GM23248 (cell line): ENCODE measurements at regions not wholly inside any gene's neighbourhood (a gene's known extent, or its start where the extent isn't known, plus 50 kb on each side); places are given as distances from the start of the nearest gene placed in this dataset.
"Not testable (repeated sequence)": the region's sequence is repeated elsewhere in the genome, so short reads cannot be mapped to it uniquely, and the experiment has no call there.

ENCODE experiments used
- DNase-seq: peaks from one replicate; pipeline ENCODE4 v3.0.0-alpha.2; 2015
- H2AFZ ChIP-seq: fragments of 200-600 bp; sonication (generic); 2 replicates; pipeline ENCODE4 v1.6.1; 2016; ENCODE audit warnings: antibody characterized with exemption
- H3F3A ChIP-seq: fragments of 200-600 bp; sonication (generic); 2 replicates; pipeline ENCODE4 v1.6.1; 2016; ENCODE audit warnings: mild to moderate bottlenecking, antibody characterized with exemption, mixed run types; ENCODE audit not compliant: insufficient read depth
- H3K27ac ChIP-seq: fragments of 200-600 bp; sonication (generic); 2 replicates; pipeline ENCODE4 v1.5.1; 2016; ENCODE audit warnings: mild to moderate bottlenecking
- H3K27me3 ChIP-seq: fragments of 200-600 bp; sonication (generic); replicated peaks from 2 replicates; pipeline ENCODE4 v1.6.1; 2016; ENCODE audit warnings: mild to moderate bottlenecking; ENCODE audit not compliant: insufficient read depth
- H3K36me3 ChIP-seq: fragments of 200-600 bp; sonication (generic); 2 replicates; pipeline ENCODE4 v1.6.1; 2016; ENCODE audit warnings: low read depth, mild to moderate bottlenecking
- H3K4me1 ChIP-seq: fragments of 200-600 bp; sonication (generic); 2 replicates; pipeline ENCODE4 v1.6.1; 2016; ENCODE audit warnings: mild to moderate bottlenecking; ENCODE audit not compliant: insufficient read depth
- H3K4me2 ChIP-seq: fragments of 200-600 bp; sonication (generic); one replicate; pipeline ENCODE4 v1.6.1; 2016; ENCODE audit warnings: mild to moderate bottlenecking; ENCODE audit not compliant: unreplicated experiment
- H3K4me3 ChIP-seq: fragments of 200-600 bp; sonication (generic); 2 replicates; pipeline ENCODE4 v1.5.1; 2016; ENCODE audit warnings: mild to moderate bottlenecking
- H3K79me2 ChIP-seq: fragments of 200-600 bp; sonication (generic); 2 replicates; pipeline ENCODE4 v1.6.1; 2016; ENCODE audit warnings: mild to moderate bottlenecking; ENCODE audit not compliant: insufficient read depth
- H3K9ac ChIP-seq: fragments of 200-600 bp; sonication (generic); 2 replicates; pipeline ENCODE4 v1.6.1; 2016; ENCODE audit warnings: mild to moderate bottlenecking
- H3K9me2 ChIP-seq: fragments of 200-600 bp; sonication (generic); 2 replicates; pipeline ENCODE4 v1.6.1; 2016; ENCODE audit warnings: mixed run types, mild to moderate bottlenecking, moderate library complexity; ENCODE audit not compliant: insufficient read depth
- H3K9me3 ChIP-seq: fragments of 200-600 bp; sonication (generic); one replicate; pipeline ENCODE4 v1.6.1; 2017; ENCODE audit warnings: low read depth
- H4K20me1 ChIP-seq: fragments of 200-600 bp; sonication (generic); 2 replicates; pipeline ENCODE4 v1.6.0; 2016; ENCODE audit not compliant: insufficient read depth
- EZH2 ChIP-seq: fragments of 200-600 bp; sonication (generic); IDR thresholded peaks from 2 replicates; pipeline ENCODE4 v1.6.1; 2018; ENCODE audit warnings: antibody characterized with exemption, mild to moderate bottlenecking; ENCODE audit not compliant: insufficient read depth, poor library complexity, severe bottlenecking
- EZH2phosphoT487 ChIP-seq: fragments of 200-600 bp; sonication (generic); IDR thresholded peaks from 2 replicates; pipeline ENCODE4 v1.6.1; 2018; ENCODE audit warnings: antibody characterized with exemption, moderate library complexity, mild to moderate bottlenecking, low read depth; ENCODE audit not compliant: insufficient read depth
- WGBS, 2 experiments: methylation state at CpG; one replicate each; pipeline ENCODE4 v1.1.6; 2015 to 2017; ENCODE audit warnings: low lambda C conversion rate in 2 of 2, low coverage in 1 of 2; ENCODE audit errors: missing lambda C conversion rate in 2 of 2; 5-methylcytosine and 5-hydroxymethylcytosine counted together
- in situ Hi-C: fragments of 300-500 bp; cut with MboI; formaldehyde crosslinking; loops from 2 replicates; pipeline ENCODE4 v1.15.0; 2020

GRCh38 chr7:32761451-32762205 is 129.9 kb downstream of the KBTBD2 start:
- TF ChIP-seq EZH2phosphoT487: no peak
- no peak for TF ChIP-seq EZH2
- Histone ChIP-seq H3K4me3 (peak overlapping the region; percentile 66), H3K9ac (no peak overlapping the region), H3K9me2 (no peaks in the 10 kb centered on the region), H3K27me3 (no peaks in the 10 kb centered on the region), H3K79me2 (no peaks in the 10 kb centered on the region), H2AFZ (peak overlapping the region; percentile 92), H4K20me1 (no peaks in the 10 kb centered on the region), H3K27ac (no peak overlapping the region), H3K36me3 (no peaks in the 10 kb centered on the region), H3K9me3 (no peaks in the 10 kb centered on the region), H3K4me2 (peak overlapping the region; percentile 78), H3F3A (peaks cover 6% of the 10 kb centered on the region; the same call in 1 of the 2 replicates), H3K4me1 (peaks cover 13% of the 10 kb centered on the region; the same call in 1 of the 2 replicates)
- DNase-seq: peak; percentile 17
- 33 to 47% methylated on average over 30 to 45 of the region's 46 CpGs for WGBS, 2 experiments
- in situ Hi-C loops: no loop called here

- H3K4me2 ChIP-seq, in situ Hi-C loops, H3K27ac ChIP-seq, H3K79me2 ChIP-seq, H3K9me2 ChIP-seq, DNase-seq, H3K9me3 ChIP-seq, H3K4me3 ChIP-seq, H3K27me3 ChIP-seq, H4K20me1 ChIP-seq, H3K36me3 ChIP-seq, H2AFZ ChIP-seq, H3K9ac ChIP-seq, H3F3A ChIP-seq: not testable (repeated sequence)
- 94 to 98% methylated on average over 5 of the region's 5 CpGs for WGBS, 2 experiments
- peaks cover 13% of the 10 kb centered on the region; the same call in 1 of the 2 replicates for H3K4me1 ChIP-seq
Observed at GRCh38 chr7:32760755-32761154, 130.8 kb downstream of the KBTBD2 start.

GRCh38 chr7:32759859-32760258 is 131.7 kb downstream of the KBTBD2 start:
- not testable (repeated sequence) for H3K9me2 ChIP-seq, H3K9me3 ChIP-seq

GRCh38 chr7:32753872-32754271 is 137.7 kb downstream of the KBTBD2 start:
- H3K9me2 ChIP-seq, in situ Hi-C loops: not testable (repeated sequence)
- 93 to 98% methylated on average over 9 to 23 of the region's 29 CpGs for WGBS, 2 experiments

More at GRCh38 chr7:32759859-32760258, 131.7 kb downstream of the KBTBD2 start:
- H3K79me2 ChIP-seq, H3F3A ChIP-seq, H3K4me3 ChIP-seq, H4K20me1 ChIP-seq, H3K4me2 ChIP-seq, H3K9ac ChIP-seq, DNase-seq, H2AFZ ChIP-seq, H3K27me3 ChIP-seq, H3K36me3 ChIP-seq, H3K27ac ChIP-seq, in situ Hi-C loops: not testable (repeated sequence)
- WGBS, 2 experiments: 100% methylated on average over 3 of the region's 3 CpGs
- peaks cover 13% of the 10 kb centered on the region; the same call in 1 of the 2 replicates for H3K4me1 ChIP-seq

GRCh38 chr7:32748337-32748736 is 143.2 kb downstream of the KBTBD2 start:
- 95 to 100% methylated on average over 2 of the region's 2 CpGs for WGBS, 2 experiments
- H3K4me1 ChIP-seq, H3K9me2 ChIP-seq, in situ Hi-C loops, H3K27me3 ChIP-seq, H3K9ac ChIP-seq, H3K27ac ChIP-seq, H2AFZ ChIP-seq, DNase-seq, H3K79me2 ChIP-seq, H3K36me3 ChIP-seq, H3K4me3 ChIP-seq, H3K9me3 ChIP-seq, H4K20me1 ChIP-seq, H3F3A ChIP-seq, H3K4me2 ChIP-seq: not testable (repeated sequence)

More at GRCh38 chr7:32753872-32754271, 137.7 kb downstream of the KBTBD2 start:
- H3K4me1 ChIP-seq, H4K20me1 ChIP-seq, H3K79me2 ChIP-seq, H3K36me3 ChIP-seq, H3K9me3 ChIP-seq, H3K4me3 ChIP-seq, H2AFZ ChIP-seq, DNase-seq, H3K4me2 ChIP-seq, H3K9ac ChIP-seq, H3F3A ChIP-seq, H3K27ac ChIP-seq, H3K27me3 ChIP-seq: not testable (repeated sequence)

DNA sequence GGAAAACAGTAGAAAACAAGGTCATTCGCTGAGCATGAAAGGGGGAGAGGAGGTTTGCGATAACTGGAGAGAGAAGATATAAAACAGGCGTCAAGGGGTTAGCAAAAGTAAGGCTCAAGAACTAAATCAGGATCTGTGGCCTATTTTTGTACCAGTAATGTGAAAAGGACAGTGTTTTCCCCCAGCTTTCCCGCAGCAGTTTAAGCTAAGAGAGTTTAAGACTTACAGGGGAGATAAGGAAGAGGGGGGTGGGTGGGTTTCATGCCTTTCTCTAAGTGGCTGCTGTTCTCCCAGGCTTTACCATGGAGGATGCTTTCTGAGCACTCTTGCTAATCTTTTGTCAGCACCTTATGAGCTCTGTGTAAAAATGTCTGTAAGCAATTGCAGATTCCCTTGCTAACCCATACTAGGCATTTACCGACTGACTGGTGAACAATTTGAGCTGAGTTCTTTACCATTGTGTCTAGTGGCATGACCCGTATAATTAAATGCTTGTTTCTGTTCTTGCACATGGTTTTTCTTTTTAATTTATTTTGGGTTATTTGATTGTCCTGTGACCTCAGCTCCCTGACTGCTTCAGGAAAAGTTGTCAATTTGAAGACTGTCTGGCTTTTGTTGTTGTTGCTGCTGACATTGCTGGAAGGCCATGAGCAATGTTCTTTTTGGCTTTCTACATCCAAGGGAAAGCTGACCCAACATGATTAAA is 144.0 kb downstream of the KBTBD2 start:
- in situ Hi-C loops, H4K20me1 ChIP-seq, H3K4me2 ChIP-seq: not testable (repeated sequence)

GRCh38 chr7:32741853-32742476 is 149.6 kb downstream of the KBTBD2 start:
- 87 to 90% methylated on average over 4 of the region's 4 CpGs for WGBS, 2 experiments
- H4K20me1 ChIP-seq, H3K79me2 ChIP-seq, H3K4me3 ChIP-seq, H3K36me3 ChIP-seq, H3F3A ChIP-seq, H3K9ac ChIP-seq, H3K27me3 ChIP-seq, H3K9me3 ChIP-seq, in situ Hi-C loops, DNase-seq, H3K9me2 ChIP-seq, H3K27ac ChIP-seq, H3K4me1 ChIP-seq, H3K4me2 ChIP-seq, H2AFZ ChIP-seq: not testable (repeated sequence)

More for the DNA sequence above, 144.0 kb downstream of the KBTBD2 start:
- H3K4me3 ChIP-seq, DNase-seq, H3K4me1 ChIP-seq, H3K9ac ChIP-seq, H3K9me3 ChIP-seq, H3K27me3 ChIP-seq, H3K79me2 ChIP-seq, H2AFZ ChIP-seq, H3F3A ChIP-seq, H3K9me2 ChIP-seq, H3K27ac ChIP-seq, H3K36me3 ChIP-seq: not testable (repeated sequence)
- 92 to 94% methylated on average over 6 of the region's 6 CpGs for WGBS, 2 experiments
